Activated T-cell treated with anti-CD3 and anti-CD28 coated beads, Interleukin-2, amount 50 U/mL, for 72 hours (primary cell): ENCODE measurements at regions not wholly inside any gene's neighbourhood (a gene's known extent, or its start where the extent isn't known, plus 50 kb on each side); places are given as distances from the start of the nearest gene placed in this dataset.
A peak's percentile ranks its signal among the peaks of the same experiment; 100 is the strongest.

Experiments
- ATAC-seq, 2 donors: fragments of 150-1000 bp; cut with Tn5 transposase; replicated peaks in 1 of 2; 2 replicates each; pipeline ENCODE4 v1.10.0; 2021; ENCODE audit warnings: moderate library complexity in 2 of 2, mild to moderate bottlenecking in 1 of 2
- DNase-seq, 2 donors: peaks; one replicate each; pipeline ENCODE4 v3.0.0; 2021 to 2022; ENCODE audit warnings: mixed read lengths in 1 of 2
- H3K27ac Mint-ChIP-seq: one replicate; pipeline ENCODE4 v1.8.0; 2022; ENCODE audit warnings: mild to moderate bottlenecking, moderate library complexity, mixed read lengths
- H3K27me3 Mint-ChIP-seq: one replicate; pipeline ENCODE4 v1.8.0; 2022; ENCODE audit warnings: low read depth, mixed read lengths
- H3K36me3 Mint-ChIP-seq, 2 donors: one replicate each; pipeline ENCODE4 v1.8.0; 2022; ENCODE audit warnings: mixed read lengths in 2 of 2, mild to moderate bottlenecking in 1 of 2; ENCODE audit not compliant: insufficient read depth in 2 of 2
- H3K4me1 Mint-ChIP-seq: one replicate; pipeline ENCODE4 v1.8.0; 2022; ENCODE audit warnings: low read depth, mixed read lengths
- H3K4me3 Mint-ChIP-seq, 2 donors: one replicate each; pipeline ENCODE4 v1.8.0; 2022; ENCODE audit warnings: mild to moderate bottlenecking in 2 of 2, mixed read lengths in 2 of 2, moderate library complexity in 2 of 2
- H3K9me3 Mint-ChIP-seq, 2 donors: one replicate each; pipeline ENCODE4 v1.8.0; 2022; ENCODE audit warnings: mixed read lengths in 2 of 2

- Mint-ChIP-seq H3K36me3 (no peaks in the 10 kb centered on the region), H3K27me3 (peaks cover under 1% of the 10 kb centered on the region), H3K9me3 (peaks cover 0 to 1% of the 10 kb centered on the region in 2 donors), H3K27ac (no peak overlapping the region), H3K4me1 (no peaks in the 10 kb centered on the region), H3K4me3 (no peak overlapping the region)
- ATAC-seq: no peak
- no peak for DNase-seq
These were observed 62.1 kb downstream of the CTAGE1 start for GRCh38 chr18:22355598-22355997.

DNA sequence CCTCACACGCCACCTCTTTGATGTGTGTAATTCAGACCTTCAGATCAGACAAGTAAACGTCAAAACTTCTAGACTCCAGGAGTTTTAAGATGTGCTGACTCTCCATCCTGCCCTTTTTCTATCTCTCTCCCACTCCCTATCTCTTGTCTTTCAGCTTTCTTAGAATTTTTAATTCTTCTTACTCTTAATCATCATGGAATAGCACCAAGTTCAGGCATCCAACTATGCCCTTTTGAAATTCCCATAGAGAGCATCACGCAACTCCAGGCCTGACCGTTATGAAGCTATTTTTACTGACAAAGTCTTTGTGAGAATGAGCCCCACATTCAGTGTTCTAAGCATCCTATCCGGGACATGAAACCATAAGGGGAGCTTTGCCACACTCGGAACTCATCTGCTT is 62.6 kb downstream of the CTAGE1 start:
- DNase-seq (no peak), ATAC-seq (no peak)
- Mint-ChIP-seq H3K27me3 (peaks cover 6% of the 10 kb centered on the region), H3K4me1 (no peaks in the 10 kb centered on the region), H3K36me3 (no peaks in the 10 kb centered on the region), H3K4me3 (no peak overlapping the region), H3K9me3 (peaks cover 0 to 1% of the 10 kb centered on the region in 2 donors), H3K27ac (no peak overlapping the region)

- peaks cover 40% of the 10 kb centered on the region for H3K27me3 Mint-ChIP-seq
- peak overlapping the region in 1 of 2 donors; percentile 32 for H3K4me3 Mint-ChIP-seq
- H3K4me1 Mint-ChIP-seq: peaks cover 20% of the 10 kb centered on the region
- DNase-seq: no peak
- no peak overlapping the region for H3K27ac Mint-ChIP-seq
- peaks cover 0 to 1% of the 10 kb centered on the region in 2 donors for H3K9me3 Mint-ChIP-seq
- no peak for ATAC-seq
- no peaks in the 10 kb centered on the region for H3K36me3 Mint-ChIP-seq
These were observed 67.7 kb downstream of the CTAGE1 start for GRCh38 chr18:22349966-22350365.

DNA sequence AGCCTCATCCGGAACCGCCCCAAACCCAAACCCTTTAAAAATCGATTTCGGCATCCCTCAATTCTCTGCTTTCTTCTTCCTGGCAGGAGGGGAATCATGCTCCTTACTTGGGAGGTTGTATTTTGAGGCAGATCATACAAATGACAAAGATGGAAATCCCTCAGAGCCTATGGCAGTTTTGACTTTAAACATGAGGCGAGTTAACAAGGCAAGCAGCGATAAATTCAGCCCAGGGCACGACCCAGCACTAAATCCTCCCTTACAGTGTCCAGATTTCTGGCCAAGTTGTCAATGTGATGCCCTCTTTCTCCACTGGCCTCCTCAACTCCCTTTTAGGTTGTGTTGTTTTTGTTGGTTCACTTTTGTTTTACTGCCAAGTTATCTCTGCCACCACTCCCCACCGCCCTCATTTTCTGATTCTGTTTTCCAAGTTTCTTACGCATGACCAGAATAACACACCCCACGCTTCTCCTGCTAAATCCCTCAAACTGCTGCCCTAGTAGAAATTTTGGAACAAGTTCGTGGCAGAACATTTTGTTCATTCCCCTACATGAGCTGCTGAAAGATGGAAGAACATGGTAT is 68.3 kb downstream of the CTAGE1 start:
- Mint-ChIP-seq H3K4me1 (peaks cover 20% of the 10 kb centered on the region), H3K9me3 (peaks cover 0 to 1% of the 10 kb centered on the region in 2 donors), H3K36me3 (no peaks in the 10 kb centered on the region), H3K27me3 (peaks cover 40% of the 10 kb centered on the region), H3K27ac (no peak overlapping the region), H3K4me3 (peak overlapping the region; percentile 73 to 76)
- DNase-seq (no peak), ATAC-seq (no peak)

GRCh38 chr18:22348521-22349316 is 69.0 kb downstream of the CTAGE1 start:
- no peak for DNase-seq
- peak; percentile 15 to 32 for ATAC-seq
- Mint-ChIP-seq H3K27me3 (peaks cover 40% of the 10 kb centered on the region), H3K4me1 (peaks cover 27% of the 10 kb centered on the region), H3K27ac (no peak overlapping the region), H3K9me3 (peaks cover 0 to 1% of the 10 kb centered on the region in 2 donors), H3K4me3 (peak overlapping the region; percentile 73 to 76), H3K36me3 (no peaks in the 10 kb centered on the region)

DNA sequence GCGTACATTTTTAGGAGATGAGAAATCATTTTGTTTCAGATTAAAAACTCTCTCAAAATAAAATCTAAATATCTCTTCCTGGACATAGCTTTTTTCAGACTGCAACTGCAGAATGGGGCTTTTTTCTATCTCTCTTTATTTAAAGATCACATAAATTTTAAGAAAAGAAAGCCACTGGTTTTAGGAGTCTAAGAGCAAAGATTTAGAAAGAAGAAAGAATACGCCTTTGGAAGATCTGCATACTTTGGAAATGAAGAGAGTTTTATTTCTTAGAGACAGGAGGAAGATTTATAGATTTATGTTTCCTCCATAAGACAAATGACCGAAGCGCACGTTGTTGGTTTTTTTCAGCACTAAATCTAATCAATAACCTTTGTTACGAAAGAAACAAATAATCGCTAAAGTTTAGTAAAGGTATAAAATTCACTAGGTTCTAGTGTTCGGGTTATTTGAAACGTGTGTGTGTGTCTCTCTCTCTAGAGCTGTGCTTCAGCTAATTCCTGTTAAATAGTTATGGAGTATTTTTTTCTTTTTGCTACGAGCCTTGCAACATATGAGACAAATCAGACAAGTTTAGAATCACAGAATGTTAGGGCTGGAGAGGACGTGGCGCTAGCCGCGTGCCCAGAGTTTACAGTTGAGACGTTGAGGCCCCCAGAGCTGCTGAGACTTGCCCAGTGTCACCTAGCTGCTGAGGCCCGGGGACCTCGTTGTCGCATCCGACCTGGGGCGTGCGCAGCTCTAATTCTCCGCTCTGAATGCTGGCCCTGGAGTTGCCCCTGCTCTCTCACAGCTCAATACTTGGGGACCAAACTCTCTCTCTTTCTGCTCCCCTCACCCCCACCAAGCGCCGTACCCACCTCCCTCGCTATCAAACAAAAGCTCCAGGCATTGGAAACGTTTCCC is 69.9 kb downstream of the CTAGE1 start:
- peaks cover 40% of the 10 kb centered on the region for H3K27me3 Mint-ChIP-seq

GRCh38 chr18:22346953-22347605 is 70.6 kb downstream of the CTAGE1 start:
- no peak for ATAC-seq

More for the DNA sequence above, 69.9 kb downstream of the CTAGE1 start:
- Mint-ChIP-seq H3K4me1 (peaks cover 27% of the 10 kb centered on the region), H3K36me3 (no peaks in the 10 kb centered on the region), H3K4me3 (peak overlapping the region; percentile 67 to 76), H3K27ac (peak overlapping the region; percentile 58), H3K9me3 (no peaks in the 10 kb centered on the region)
- peak in 1 of 2 donors; percentile 19 for DNase-seq
- peak; percentile 43 to 47 for ATAC-seq

DNA sequence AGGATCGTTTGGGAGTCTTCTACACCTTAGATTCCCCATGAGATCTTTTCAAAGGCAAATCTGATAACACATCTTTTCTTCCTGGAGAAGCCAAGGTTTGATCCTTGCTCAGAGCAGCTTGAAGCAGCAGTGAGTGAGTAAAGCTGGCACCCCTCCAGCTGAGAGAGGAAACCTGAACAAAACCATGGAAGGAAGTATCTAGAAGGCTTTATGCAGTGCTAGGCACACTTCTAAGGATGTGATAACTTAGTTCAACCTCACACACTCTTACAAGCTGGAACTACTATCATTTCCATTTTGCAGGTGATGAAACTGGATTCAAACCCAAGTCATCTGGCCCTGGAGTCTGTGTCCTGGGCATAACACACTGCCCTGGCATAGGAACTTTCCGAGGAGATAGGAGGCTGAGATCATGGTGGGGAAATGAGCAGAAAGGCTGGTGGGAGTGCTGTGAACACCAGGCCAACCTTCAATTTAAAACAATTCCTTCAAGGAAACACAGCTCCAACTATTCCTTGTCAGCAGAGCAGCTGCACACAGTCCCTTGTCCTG is 71.2 kb downstream of the CTAGE1 start:
- Mint-ChIP-seq H3K9me3 (no peaks in the 10 kb centered on the region), H3K4me1 (peaks cover 36% of the 10 kb centered on the region), H3K27me3 (peaks cover 40% of the 10 kb centered on the region), H3K27ac (peak overlapping the region; percentile 59), H3K4me3 (peak overlapping the region; percentile 65 to 76), H3K36me3 (no peaks in the 10 kb centered on the region)
- DNase-seq: no peak
- no peak for ATAC-seq

More at GRCh38 chr18:22346953-22347605, 70.6 kb downstream of the CTAGE1 start:
- no peak for DNase-seq
- Mint-ChIP-seq H3K4me1 (peaks cover 33% of the 10 kb centered on the region), H3K36me3 (no peaks in the 10 kb centered on the region), H3K27ac (no peak overlapping the region), H3K9me3 (no peaks in the 10 kb centered on the region), H3K27me3 (peaks cover 40% of the 10 kb centered on the region), H3K4me3 (peak overlapping the region; percentile 65 to 76)

DNA sequence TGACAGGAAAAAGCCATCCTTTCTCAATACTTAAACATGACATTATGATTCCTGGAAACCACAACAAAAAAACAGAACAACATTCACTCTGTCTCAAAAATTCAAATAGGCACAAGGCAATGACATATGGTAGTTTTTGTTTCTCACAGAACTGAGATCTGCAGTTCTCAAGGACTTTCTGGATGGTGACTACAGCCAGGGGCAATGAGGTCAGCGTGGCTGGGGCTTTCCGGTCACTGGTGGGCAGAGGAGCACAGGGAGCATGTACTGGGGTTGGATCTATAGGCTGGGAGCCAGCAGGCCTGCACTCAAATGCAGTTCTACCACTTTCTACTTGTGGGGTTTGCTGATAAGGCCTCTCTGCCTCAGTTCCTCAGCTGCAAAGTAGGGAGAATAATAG is 72.0 kb downstream of the CTAGE1 start:
- H3K36me3 Mint-ChIP-seq: no peaks in the 10 kb centered on the region
- DNase-seq (no peak), ATAC-seq (no peak)
- H3K9me3 Mint-ChIP-seq: no peaks in the 10 kb centered on the region
- H3K27ac Mint-ChIP-seq: peak overlapping the region; percentile 25
- H3K4me1 Mint-ChIP-seq: peaks cover 39% of the 10 kb centered on the region
- H3K27me3 Mint-ChIP-seq: peaks cover 40% of the 10 kb centered on the region
- peak overlapping the region in 1 of 2 donors; percentile 51 for H3K4me3 Mint-ChIP-seq

DNA sequence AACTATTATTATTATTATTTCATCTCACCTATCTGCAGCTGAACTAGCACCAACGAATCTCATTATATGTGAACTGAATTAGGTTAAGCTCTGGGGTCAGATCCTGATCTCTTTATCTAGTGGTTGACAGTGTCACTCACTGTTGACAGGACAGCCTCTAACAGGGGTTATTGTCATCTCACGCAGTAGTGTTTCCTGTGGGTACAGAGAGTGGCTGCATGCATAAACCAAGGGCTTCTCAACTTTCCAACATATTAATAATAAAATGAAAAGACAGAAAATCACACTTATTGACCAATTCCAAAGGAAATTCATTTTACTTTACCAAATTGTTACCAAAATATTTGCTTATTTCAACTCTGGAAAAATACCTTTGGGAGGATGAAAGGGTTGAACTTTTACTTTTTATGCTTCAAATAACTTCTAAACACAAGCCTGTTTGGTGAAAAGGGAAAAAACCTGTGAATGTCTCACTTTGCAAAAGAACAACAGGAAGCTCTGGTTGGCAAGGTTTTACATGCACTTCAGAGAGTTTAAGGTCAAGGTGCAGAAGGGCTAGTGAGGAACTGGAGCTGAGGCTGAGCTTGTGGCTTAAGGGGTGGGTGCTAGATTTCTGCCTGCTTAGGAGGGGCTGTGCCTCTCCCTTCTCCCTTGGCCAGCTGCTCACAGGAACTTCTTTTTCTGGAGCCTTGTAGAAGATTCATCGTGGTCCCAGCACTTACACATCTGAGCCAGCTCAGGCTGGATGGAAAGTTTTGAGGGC is 72.6 kb downstream of the CTAGE1 start:
- Mint-ChIP-seq H3K36me3 (no peaks in the 10 kb centered on the region), H3K4me3 (peak overlapping the region in 1 of 2 donors; percentile 51), H3K27ac (no peak overlapping the region), H3K4me1 (peaks cover 39% of the 10 kb centered on the region), H3K27me3 (peaks cover 34% of the 10 kb centered on the region), H3K9me3 (no peaks in the 10 kb centered on the region)
- ATAC-seq: peak; percentile 59 to 68
- peak in 1 of 2 donors; percentile 6 for DNase-seq

DNA sequence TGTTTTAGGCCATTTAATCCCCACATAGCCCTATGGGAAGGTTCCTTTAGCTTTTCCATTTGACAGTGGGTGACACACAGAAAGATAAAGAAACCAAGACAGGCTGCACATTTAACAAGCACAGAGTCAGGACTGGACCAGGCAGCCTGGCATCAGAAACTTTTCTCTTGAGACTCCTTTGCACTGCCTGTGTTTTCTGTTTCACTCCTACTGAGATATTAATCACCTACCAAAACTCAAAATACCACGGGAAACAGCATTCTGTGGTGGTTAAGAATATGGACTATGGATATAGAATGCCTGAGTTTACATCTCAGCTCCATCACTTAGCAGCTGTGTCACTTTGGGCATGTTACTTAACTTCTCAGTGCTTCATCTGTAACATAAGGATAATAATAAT is 73.3 kb downstream of the CTAGE1 start:
- Mint-ChIP-seq H3K9me3 (no peaks in the 10 kb centered on the region), H3K27me3 (peaks cover 28% of the 10 kb centered on the region), H3K4me3 (peak overlapping the region in 1 of 2 donors; percentile 15), H3K27ac (no peak overlapping the region), H3K36me3 (no peaks in the 10 kb centered on the region), H3K4me1 (peaks cover 39% of the 10 kb centered on the region)
- ATAC-seq (no peak), DNase-seq (no peak)

DNA sequence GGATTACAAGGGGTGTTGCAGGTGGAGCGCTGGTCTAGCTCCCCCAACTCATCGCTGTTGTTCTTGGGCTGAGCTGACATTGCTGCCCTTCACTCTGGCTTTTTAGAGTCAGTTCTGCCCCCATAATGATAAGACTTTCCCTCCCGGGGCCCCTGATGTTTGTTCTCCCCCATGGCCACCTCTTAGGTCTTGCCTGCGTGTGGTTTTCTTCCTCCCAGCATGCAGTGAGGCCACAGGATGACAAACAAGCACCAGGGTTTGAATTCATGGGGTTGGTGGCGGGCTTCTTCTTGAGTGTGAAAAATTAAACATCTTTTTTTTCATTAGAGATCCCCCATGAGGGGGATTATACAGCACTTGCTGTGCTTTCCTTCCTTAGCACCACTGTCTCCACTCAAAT is 74.1 kb downstream of the CTAGE1 start:
- H3K36me3 Mint-ChIP-seq: no peaks in the 10 kb centered on the region
- H3K27ac Mint-ChIP-seq: peak overlapping the region; percentile 46
- H3K4me3 Mint-ChIP-seq: no peak overlapping the region
- DNase-seq: no peak
- peaks cover 22% of the 10 kb centered on the region for H3K27me3 Mint-ChIP-seq
- H3K4me1 Mint-ChIP-seq: peaks cover 33% of the 10 kb centered on the region
- ATAC-seq: no peak
- H3K9me3 Mint-ChIP-seq: no peaks in the 10 kb centered on the region
